GF-D8 (cell line): ENCODE measurements at regions not wholly inside any gene's neighbourhood (a gene's known extent, or its start where the extent isn't known, plus 50 kb on each side); places are given as distances from the start of the nearest gene placed in this dataset.
"Not testable (repeated sequence)": the region's sequence is repeated elsewhere in the genome, so short reads cannot be mapped to it uniquely, and the experiment has no call there.

Source experiments
- DNase-seq: peaks from one replicate; lab custom pipeline; 2025; lab: John Stamatoyannopoulos, UW

DNA sequence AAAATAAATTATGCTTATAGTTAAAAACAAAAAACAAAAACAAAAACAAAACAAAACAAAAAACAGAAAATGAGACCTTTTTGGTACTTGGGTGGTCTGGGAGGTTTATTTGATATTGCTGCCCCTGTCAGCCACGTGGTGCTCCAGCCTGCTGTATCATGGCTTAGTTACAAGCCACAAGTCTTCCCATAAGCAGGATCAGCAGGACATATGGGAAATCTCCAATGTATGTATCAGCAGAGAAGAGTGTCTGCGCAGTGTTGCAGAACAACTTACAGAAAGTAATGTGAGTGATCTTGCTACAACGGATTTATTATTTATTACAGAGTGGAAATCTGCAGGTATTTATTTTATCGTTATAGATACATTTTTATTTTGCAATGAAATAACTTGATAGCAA, 423.0 kb upstream of the TMPRSS15 start:
- DNase-seq: no peak

DNA sequence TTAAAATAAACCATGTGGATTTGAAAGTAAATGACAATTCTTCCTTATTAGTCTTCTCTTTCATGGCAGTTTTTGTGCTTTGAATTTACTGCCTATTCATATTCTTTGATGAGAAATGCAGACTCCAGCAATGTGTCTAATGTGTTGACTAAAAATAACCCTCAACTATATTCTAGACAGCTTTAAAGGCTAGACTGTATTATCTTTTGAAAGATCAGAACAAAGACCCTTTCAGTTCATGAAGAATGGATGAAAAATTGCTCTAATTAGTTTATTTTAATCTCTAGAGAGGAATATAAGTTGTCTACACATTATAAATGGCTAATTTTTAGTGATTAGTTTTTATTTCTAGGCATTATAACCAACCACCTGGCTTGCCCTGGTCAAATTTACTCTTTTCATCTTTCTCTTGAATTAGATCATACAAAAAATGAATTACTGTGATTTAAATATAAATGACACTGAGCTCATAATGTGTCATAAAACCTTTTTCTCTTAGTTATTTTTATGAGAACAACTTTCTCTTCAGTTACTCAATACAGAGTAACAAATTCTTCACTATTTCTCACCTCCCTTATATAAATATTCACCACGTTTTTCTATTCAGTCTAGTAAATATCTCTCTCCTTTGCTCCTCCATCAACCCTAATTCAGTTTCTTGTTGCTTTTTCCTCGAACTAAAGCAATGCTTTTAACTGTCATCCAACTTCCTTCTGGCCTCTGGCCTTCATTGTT, 428.5 kb upstream of the TMPRSS15 start:
- DNase-seq: no peak

DNA sequence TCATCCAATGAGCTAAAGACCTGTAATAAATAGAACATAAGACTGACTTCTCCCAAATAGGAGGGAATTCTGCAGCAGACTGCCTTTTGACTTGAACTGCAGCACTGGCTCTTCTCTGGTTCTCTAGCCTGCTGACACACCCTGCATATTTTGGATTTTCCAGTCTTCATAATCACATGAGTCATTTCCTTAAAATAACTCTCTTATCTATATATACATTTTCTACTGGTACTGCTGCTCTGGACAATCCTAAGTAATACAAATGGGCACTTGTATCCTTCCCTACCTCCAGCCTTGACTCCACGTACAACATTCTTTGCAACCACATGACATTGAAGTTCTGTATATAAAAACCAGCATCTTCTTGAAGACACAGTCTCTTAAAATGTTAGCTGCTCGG, 429.4 kb upstream of the TMPRSS15 start:
- DNase-seq: no peak

DNA sequence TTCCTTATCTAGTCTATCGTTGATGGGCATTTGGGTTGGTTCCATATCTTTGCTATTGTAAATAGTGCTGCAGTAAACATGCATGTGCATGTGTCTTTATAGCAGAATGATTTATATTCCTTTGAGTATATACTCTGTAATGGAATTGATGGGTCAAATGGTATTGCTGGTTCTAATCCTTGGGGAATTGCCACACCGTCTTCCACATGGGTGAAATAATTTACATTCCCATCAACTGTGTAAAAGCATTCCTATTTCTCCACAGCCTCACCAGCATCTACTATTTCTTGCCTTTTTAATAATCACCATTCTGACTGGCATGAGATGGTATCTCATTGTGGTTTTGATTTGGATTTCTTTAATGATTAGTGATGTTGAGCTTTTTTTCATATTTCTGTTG, 430.5 kb upstream of the TMPRSS15 start:
- not testable (repeated sequence) for DNase-seq

DNA sequence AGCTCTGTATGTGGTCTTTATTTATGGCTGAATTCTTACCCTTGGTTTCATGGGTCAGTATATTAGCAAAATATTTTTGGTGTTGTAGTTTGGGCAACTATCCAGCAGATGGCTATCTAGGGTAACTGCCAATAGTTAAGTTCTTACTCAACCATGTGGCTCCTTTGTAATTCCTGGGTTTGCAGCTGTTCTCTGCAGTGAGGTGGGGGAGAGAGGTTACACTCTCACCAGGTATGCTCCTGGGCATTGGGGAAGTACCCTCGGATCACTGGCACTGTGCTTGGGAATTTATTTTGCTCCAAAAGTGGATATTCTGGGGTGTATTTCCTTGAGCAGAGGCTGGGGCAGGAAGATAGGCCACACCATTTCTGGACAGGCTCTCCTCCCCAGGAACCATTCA, 436.7 kb upstream of the TMPRSS15 start:
- no peak for DNase-seq

DNA sequence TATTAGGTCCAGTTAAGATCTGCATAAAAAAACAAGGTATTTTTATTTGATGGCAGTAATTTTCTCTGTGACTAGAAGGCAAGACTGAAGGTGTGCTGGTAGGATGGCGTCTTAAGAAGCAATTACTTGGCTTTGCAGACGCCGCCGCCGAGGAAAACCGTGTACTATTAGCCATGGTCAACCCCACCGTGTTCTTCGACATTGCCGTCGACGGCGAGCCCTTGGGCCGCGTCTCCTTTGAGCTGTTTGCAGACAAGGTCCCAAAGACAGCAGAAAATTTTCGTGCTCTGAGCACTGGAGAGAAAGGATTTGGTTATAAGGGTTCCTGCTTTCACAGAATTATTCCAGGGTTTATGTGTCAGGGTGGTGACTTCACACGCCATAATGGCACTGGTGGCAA, 454.0 kb upstream of the TMPRSS15 start:
- DNase-seq: not testable (repeated sequence)

DNA sequence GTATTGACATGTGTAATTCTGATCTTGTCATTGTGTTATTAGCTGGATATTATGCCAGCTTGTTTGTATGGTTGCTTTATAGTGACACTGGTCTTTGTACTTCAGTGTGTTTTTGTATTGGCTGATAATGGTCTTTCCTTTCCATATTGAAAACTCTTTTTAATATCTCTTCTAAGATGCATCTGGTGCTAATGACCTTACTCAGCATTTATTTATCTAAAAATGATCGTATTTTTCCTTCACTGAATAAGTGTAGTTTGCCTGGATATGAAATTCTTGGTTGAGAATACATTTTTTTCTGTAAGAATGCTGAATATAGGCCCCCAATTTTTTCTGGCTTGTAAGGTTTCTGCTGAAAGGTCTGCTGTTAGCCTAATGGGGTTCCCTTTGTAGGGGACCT, 465.5 kb upstream of the TMPRSS15 start:
- DNase-seq: no peak

DNA sequence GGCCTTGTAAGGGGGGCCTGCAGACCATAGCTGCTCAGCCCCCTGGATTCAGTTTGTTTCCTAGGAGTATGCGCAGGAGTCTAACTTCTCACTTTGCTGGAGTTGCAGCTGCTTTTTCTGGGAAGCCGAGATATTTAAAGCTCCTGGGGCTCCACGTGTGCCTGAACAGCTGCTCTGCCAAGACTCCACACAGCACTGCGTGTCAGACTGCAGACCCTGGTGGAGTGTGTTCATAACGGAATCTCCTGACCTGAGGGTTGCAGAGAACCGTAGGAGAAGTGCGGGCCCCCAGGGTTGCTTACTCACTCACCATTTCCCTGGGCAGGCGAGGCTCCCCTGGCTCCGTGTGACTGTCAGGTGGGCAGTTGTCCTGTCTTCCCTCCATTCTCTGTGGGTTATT, 474.3 kb upstream of the TMPRSS15 start:
- no peak for DNase-seq

DNA sequence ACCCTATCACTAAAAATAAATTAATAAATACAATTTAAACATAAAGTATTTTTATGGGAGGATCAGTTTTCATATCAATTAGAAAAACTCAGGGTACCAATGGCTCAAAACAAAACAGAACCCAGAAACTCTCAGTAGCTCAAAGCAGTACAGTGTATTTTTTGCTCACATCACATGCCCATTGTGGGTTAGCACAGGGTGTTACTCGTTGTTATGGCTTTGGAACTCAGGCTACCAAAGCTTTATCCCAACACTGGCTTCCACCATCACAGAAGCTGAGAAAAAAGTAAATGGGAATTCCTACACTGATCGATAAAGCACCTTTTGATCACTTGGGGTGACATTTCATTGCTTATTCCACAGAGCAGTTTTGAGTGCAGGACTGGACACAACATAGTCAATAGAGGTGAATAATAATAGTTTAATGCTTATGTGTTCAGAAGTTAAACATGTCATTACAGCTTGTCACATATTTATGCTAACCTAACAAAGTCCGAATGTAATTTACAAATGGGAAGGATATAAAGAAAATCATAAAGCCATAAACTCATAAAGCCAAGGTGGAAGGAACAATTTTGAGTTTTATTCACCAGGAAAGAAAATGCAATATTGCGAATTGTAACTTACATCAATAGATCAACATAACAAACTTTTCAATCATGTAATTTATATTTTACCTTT, 484.5 kb upstream of the TMPRSS15 start:
- DNase-seq: no peak

DNA sequence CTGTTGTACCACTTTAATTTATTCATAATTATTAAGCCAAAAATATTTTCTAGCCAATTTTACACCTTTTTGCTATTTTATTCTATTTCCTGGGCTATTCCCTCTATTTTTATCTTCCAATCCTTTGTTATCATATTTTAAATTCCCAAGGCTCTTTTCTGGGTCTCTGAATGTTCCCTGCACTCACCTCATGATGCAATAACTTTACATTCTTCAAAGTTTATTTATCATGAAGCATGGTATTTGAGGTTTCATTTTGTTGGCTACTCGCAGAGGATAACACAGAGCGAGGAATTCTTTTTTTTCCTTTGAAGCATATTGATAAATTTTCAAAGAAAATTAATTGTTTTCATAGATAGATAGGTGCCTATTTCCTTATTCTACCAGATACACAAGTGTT, 489.8 kb upstream of the TMPRSS15 start:
- DNase-seq: no peak

DNA sequence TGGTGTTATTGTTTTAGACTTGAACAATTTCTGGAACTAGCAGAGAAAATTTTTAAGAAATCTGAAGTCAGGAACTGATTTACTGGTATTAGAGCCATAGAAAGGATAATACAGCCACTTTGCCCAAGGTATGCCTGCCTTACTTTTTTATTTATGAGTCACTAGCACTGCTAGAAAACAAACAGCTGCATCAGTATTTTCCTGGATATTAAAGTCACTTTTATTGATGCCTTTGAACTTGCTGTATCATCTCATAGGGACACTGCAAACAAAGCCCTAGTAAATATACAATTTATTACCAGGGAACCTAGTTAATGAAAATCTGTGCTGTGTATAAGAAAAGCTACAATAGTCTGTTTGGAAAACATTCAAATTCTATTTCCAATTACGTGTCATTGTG, 490.8 kb upstream of the TMPRSS15 start:
- no peak for DNase-seq

DNA sequence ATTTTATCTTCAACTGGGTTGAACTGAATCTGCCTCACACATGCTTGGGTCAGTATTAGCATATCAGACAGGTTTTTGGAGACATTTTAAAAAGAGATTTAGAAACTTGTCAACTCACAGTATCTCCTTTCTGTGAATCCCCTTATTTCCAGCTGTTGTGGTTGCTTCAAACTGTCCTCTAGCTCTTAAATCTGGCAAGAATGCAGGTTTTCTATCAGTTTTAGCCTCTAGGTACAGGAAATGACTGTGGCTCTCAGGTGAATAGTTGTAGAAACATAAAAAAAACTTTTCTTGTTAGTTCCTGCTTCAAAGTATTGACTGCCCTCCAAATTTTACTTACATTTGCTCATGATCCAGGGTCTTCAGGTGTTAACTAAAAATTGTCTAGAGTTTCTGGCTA, 495.7 kb upstream of the TMPRSS15 start:
- no peak for DNase-seq

DNA sequence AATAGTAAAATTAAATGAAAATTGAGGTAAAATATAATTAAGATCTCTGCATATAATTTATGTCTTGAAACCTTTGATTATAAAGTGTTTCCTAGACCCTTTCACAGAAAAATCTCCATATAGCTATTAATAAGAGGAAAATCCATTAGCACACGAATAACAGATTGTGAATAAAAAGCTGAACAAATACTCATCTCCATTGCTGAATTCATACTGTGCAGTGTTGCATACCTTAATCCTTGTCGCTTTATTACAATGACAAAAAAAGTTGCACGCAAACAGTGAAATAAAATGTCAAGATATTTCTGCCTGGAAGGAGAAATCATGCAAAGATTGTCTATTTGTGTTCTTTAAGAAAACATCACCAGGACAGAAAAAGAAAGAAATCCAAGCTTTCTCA, 499.1 kb upstream of the TMPRSS15 start:
- no peak for DNase-seq

DNA sequence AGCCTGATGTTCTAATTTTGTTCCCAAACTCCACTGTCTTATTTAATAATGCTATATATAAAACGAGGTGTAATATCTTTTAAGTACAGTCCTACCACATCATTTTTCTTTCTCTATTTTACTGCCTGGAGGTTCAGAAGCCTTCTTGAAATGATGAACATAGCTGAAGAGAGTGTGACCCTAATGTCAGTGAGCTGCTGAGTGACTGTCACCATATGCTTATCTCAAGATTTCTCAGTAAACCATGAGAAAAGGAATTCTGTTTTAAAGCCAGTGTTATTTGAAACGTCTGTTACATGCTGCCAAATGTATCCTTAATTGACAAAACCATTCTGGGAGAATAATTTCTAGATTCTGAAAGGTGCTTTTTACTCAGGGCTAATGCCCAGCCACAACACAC, 503.5 kb upstream of the TMPRSS15 start:
- no peak for DNase-seq

DNA sequence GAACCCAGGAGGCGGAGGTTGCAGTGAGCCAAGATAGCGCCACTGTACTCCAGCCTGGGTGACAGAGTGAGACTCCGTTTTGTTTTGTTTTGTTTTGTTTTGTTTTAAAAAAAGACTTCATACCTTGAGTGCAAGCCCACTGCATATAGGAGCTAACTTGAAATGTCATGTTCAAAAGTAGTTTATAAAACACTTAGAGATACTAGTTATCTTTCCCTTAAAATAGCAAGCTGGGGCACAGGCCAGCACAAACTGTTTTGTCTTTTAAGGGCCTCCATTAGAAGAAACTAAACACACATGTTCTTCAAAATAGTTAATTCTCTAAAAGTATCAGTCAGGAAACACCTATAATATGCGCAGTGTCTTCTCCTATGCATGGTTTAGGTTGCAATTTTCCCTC, 505.1 kb upstream of the TMPRSS15 start:
- no peak for DNase-seq

DNA sequence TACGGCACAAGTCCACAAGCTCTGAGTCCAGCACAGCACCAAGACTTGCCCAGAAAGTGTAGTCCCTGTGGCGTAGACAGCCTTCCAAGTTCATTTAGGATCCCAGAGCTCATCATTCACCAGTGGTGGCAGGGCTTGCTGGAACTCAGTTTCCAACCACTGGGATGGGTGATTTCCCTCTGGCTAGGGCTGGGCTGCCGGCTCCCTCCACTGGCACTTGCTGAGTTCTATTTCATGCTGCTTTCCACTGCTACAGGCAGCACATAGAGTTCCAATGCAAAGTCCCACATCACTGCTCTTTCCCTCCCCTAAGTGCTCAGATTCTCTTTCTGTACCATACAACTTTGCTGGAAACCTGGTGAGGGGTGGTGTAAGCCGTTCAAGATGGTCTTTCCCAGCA, 510.3 kb upstream of the TMPRSS15 start:
- DNase-seq: no peak

DNA sequence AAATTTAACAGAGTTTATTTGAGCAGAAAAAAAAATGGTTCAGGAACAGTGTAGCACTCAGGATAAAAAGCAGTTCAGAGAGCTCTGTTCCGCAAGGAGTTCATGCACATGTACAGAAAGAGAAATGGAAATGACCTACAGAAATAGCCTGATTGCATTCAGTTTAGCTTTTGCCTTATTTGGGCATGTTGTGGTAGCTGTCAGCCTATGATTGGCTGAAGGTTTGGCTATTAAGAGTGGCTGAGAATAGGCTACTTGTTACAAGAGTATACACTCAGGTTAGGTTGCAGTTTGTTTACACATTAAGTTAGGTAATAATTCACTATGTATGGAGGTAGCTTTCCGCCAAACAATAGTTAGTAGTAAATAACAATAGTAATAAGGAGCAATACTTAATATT, 511.0 kb upstream of the TMPRSS15 start:
- no peak for DNase-seq

DNA sequence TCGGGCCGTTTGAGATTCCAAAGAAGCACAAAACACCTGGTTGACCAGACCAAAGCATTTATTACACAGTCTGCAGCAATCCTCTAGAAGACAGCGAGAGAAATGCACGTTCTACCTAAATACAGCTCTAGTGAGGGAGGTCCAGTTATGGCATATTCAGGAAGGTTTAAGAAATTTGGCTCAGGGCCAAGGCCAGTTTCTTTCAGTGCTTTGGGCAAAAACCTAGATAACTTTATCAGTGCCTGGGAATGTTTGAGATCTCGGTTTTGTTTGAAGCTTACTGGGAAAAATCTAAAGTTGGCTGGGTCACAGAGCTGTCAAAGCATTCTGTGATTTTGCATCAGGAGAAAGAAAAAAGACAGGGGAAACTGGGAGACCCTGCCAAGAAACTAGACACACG, 514.0 kb upstream of the TMPRSS15 start:
- DNase-seq: no peak

DNA sequence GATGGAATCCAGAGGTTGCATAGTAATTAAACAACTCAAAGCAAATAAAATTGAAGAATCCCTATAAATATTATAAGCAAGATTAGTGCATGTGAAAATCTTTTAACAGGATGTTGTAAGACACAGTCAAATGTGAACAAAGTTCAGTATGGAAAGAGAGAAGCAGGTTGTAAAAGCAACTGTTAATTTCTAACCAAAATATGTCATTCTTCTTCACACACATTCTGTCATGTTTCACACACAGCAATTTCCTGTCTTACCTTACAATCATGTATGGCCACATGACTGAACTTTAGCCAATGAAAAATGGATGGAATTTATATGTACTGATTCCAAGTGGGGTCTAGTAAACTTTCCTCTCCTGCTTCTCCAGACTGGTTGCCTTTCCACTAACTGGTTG, 527.7 kb upstream of the TMPRSS15 start:
- DNase-seq: no peak

DNA sequence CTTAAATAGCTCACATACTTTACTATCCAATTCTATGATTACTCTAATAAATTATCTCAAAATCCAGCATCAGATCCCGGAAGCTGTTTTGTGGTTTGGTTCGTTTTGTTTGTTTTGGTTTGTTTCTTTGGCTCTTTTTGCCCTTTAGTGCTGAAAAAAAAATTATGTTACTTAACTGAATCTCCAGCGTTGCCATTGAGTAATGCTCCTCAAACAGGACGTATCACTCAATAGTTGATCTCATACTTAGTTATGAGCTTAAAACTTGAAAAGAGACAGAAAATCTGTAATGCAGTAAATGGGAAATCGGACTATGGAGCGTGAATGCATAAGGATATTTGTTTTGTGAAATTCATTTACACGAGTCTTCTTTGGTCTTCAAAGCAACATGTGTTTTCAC, 533.8 kb upstream of the TMPRSS15 start:
- no peak for DNase-seq

DNA sequence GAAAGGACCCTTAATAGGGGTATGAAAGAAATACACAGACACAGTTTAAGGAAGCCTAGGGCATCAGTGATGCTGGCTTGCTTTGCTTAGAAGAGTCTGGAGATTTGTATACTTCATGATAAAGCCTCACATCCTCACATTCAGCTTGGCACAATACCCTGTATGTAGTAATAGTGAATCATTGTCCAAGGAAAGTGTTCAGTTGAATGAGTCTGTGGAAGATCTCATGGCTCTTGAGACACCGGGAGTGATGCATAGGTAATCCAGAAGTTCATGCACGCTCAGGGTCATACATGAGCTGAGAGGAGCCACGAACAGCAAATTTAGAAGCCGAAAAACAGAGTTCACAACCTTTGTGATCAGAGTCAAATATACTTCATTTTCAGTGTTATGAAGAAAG, 537.2 kb upstream of the TMPRSS15 start:
- no peak for DNase-seq

DNA sequence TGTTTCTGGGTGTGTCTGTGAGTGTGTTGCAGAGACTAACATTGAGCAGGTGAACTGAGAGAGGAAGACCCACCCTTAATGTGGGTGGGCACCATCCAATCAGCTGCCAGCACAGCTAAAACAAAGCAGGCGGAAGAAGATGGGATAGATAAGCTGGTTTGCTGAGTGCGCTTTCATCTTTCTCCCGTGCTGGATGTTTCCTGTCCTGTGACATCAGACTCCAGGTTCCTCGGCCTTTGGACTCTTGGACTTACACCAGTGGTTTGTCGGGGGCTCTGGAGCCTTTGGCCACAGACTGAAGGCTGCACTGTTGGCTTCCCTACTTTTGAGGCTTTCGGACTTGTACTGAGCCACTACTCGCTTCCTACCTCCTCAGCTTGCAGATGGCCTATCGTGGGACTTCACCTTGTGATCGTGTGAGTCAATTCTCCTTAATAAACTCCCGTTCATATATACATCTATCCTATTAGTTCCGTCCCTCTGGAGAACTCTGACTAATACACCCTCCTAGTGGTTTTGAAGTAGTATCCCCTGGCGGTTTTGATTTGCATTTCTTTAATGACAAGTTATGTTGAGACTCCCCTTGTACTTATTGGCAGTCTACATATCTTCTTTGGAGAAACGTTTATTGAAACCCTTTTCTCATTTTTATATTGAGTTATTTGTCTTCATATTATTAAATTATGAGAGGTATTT, 546.6 kb upstream of the TMPRSS15 start:
- no peak for DNase-seq

DNA sequence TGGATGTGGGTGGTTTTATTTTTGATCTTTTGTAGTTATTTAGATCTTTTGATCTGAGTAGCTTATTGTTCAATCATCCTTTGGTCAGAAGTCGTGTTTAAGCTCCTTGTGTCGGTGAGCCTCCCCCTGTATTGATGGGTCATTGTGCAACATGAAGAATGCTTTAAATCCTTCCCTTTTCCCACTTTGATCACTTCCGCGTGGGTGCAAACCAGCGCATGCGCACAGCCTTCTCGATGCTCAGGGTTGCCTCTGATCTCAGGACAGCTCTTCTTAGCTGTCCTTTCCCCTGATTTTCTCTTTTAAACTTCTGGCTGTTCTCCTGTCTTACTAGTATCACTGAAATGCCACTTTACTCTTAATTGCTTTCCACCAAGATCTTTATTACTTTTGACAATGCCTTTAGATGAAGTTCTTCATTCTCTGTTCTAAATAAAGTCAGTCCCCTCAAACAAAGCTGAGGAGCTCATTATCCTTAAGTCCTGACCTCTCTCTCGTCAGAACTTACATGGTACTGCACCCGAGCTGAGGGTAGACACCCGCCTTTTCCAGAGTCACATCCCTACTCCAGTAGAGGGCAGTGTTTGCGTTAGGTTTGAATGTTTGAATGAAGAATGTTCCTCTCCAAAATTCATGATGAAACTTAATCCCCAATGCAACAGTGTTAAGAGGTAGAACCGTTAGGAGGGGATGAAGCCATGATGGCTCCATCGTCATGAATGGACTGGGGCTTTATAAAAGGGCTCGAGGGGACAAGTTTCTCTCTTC, 547.9 kb upstream of the TMPRSS15 start:
- DNase-seq: no peak
